Caco-2 (cell line): ENCODE measurements at regions not wholly inside any gene's neighbourhood (a gene's known extent, or its start where the extent isn't known, plus 50 kb on each side); places are given as distances from the start of the nearest gene placed in this dataset.

Experiments
- BruUV-seq: library from RNA; stranded (reverse); fragments of 400-500 nt; replicated peaks from 2 replicates; lab custom pipeline; 2021; lab: Mats Ljungman, UMichigan
- CTCF ChIA-PET: fragments of 300-600 bp; sonication (Branson Sonifier 250); formaldehyde crosslinking; loops from one replicate; lab custom pipeline; 2022; ENCODE audit warnings: antibody characterized with exemption; lab: Charles Lee
- POLR2A ChIA-PET: fragments of 300-600 bp; sonication (Branson Sonifier 250); formaldehyde crosslinking; loops from one replicate; lab custom pipeline; 2022; ENCODE audit warnings: antibody characterized with exemption; lab: Charles Lee
- DNase-seq, 2 experiments: peaks; one replicate each; pipeline versions ENCODE4 v3.0.0 to v3.0.0-alpha.2; 2020 to 2022
- H3K27me3 ChIP-seq: replicated peaks from 2 replicates; pipeline ENCODE4 v1.6.0; 2011; ENCODE audit warnings: low read length; ENCODE audit not compliant: control insufficient read depth, insufficient read depth
- H3K36me3 ChIP-seq: 2 replicates; pipeline ENCODE4 v1.5.1; 2011; ENCODE audit warnings: low read length; ENCODE audit not compliant: control insufficient read depth, insufficient read depth
- H3K4me1 ChIP-seq: fragments of 250-450 bp; sonication (Bioruptor Pico); 2 replicates; pipeline ENCODE4 v1.5.1; 2020; ENCODE audit warnings: mild to moderate bottlenecking
- H3K4me3 ChIP-seq: 2 replicates; pipeline ENCODE4 v1.5.1; 2011; ENCODE audit warnings: low read depth, mild to moderate bottlenecking, control low read depth, low read length
- H3K9me3 ChIP-seq: fragments of 250-450 bp; sonication (Bioruptor Pico); 2 replicates; pipeline ENCODE4 v1.5.1; 2020; ENCODE audit warnings: mild to moderate bottlenecking, moderate library complexity
- H3K27ac Mint-ChIP-seq: one replicate; pipeline ENCODE4 v1.8.0; 2022; ENCODE audit warnings: mixed read lengths; ENCODE audit not compliant: unreplicated experiment
- H3K27me3 Mint-ChIP-seq: one replicate; pipeline ENCODE4 v1.8.0; 2022; ENCODE audit warnings: mixed read lengths; ENCODE audit not compliant: insufficient read depth, unreplicated experiment
- H3K36me3 Mint-ChIP-seq: one replicate; pipeline ENCODE4 v1.8.0; 2022; ENCODE audit warnings: mild to moderate bottlenecking, mixed read lengths; ENCODE audit not compliant: insufficient read depth, unreplicated experiment
- H3K4me1 Mint-ChIP-seq: one replicate; pipeline ENCODE4 v1.8.0; 2022; ENCODE audit warnings: low read depth, mixed read lengths; ENCODE audit not compliant: unreplicated experiment
- H3K4me3 Mint-ChIP-seq: one replicate; pipeline ENCODE4 v1.8.0; 2022; ENCODE audit warnings: mild to moderate bottlenecking, moderate library complexity, mixed read lengths; ENCODE audit not compliant: unreplicated experiment
- H3K9me3 Mint-ChIP-seq: one replicate; pipeline ENCODE4 v1.8.0; 2022; ENCODE audit warnings: mixed read lengths; ENCODE audit not compliant: unreplicated experiment
- CTCF ChIP-seq, 2 experiments: fragments of 200-600 bp in 1 of 2; IDR thresholded peaks; 1 replicate in 1 of 2; 2 replicates in 1 of 2; pipeline versions ENCODE4 v1.5.1 to v1.8.0; 2011 to 2022; ENCODE audit warnings: antibody characterized with exemption in 1 of 2, control low read depth in 1 of 2, inconsistent platforms in 1 of 2, low read depth in 1 of 2, low read length in 1 of 2, mild to moderate bottlenecking in 1 of 2, moderate library complexity in 1 of 2; ENCODE audit not compliant: insufficient read depth in 1 of 2, severe bottlenecking in 1 of 2, unreplicated experiment in 1 of 2
- intact Hi-C: fragments of 100-400 bp; cut with micrococcal nuclease; formaldehyde crosslinking; loops from one replicate; pipeline ENCODE4 v1.10.0; 2022; ENCODE audit not compliant: unreplicated experiment

GRCh38 chr2:9772035-9772998 lies 71.0 kb upstream of the TAF1B start:
- H3K36me3 ChIP-seq = no peaks in the 10 kb centered on the region
- H3K4me3 ChIP-seq = no peak overlapping the region
- CTCF ChIA-PET = interaction anchor here (0.5 to 2.8 kb wide), 3 partner anchors 28 to 296 kb away, joined by 3 to 21 read pairs (median 4); partner anchors contain the start of gene TAF1B
- H3K4me1 ChIP-seq = 0 out of 2 replicates have a peak, but pooled peaks cover 2% of the 10 kb centered on the region
- Mint-ChIP-seq H3K4me3 (no peak overlapping the region), H3K9me3 (no peaks in the 10 kb centered on the region), H3K36me3 (no peaks in the 10 kb centered on the region), H3K4me1 (peaks cover 7% of the 10 kb centered on the region), H3K27me3 (no peaks in the 10 kb centered on the region), H3K27ac (no peak overlapping the region)
- no peak for DNase-seq
- intact Hi-C loops = no loop called here
- no peaks in the 10 kb centered on the region for H3K27me3 ChIP-seq
- H3K9me3 ChIP-seq = no peaks in the 10 kb centered on the region
- BruUV-seq = no TSS peak
- TF ChIP-seq CTCF (IDR thresholded peaks at IDR 0.05; ENCODE audit: insufficient read depth in 1 of 2, low read depth in 1 of 2, low read length in 1 of 2, severe bottlenecking in 1 of 2, unreplicated experiment in 1 of 2) = no peak
- POLR2A ChIA-PET = no interaction called here

- ChIA-PET CTCF (interaction anchor here (0.5 to 0.9 kb wide), 2 partner anchors 70 to 295 kb away, joined by 3 to 4 read pairs; partner anchors contain the start of gene TAF1B), POLR2A (no interaction called here)
- BruUV-seq = no TSS peak
- no peaks in the 10 kb centered on the region for H3K27me3 Mint-ChIP-seq
- intact Hi-C loops = no loop called here
- H3K4me1 Mint-ChIP-seq = peaks cover 7% of the 10 kb centered on the region
- no peak overlapping the region for H3K4me3 Mint-ChIP-seq
- DNase-seq = no peak
- no peaks in the 10 kb centered on the region for H3K9me3 Mint-ChIP-seq
- Histone ChIP-seq H3K4me1 (0 out of 2 replicates have a peak, but pooled peaks cover 2% of the 10 kb centered on the region), H3K9me3 (no peaks in the 10 kb centered on the region), H3K27me3 (no peaks in the 10 kb centered on the region), H3K36me3 (no peaks in the 10 kb centered on the region), H3K4me3 (no peak overlapping the region)
- H3K27ac Mint-ChIP-seq = no peak overlapping the region
- no peak for TF ChIP-seq CTCF (IDR thresholded peaks at IDR 0.05; ENCODE audit: insufficient read depth in 1 of 2, low read depth in 1 of 2, low read length in 1 of 2, severe bottlenecking in 1 of 2, unreplicated experiment in 1 of 2)
- H3K36me3 Mint-ChIP-seq = no peaks in the 10 kb centered on the region
Measured at GRCh38 chr2:9772999-9773902, 70.0 kb upstream of the TAF1B start.

GRCh38 chr2:9773903-9774239 lies 69.4 kb upstream of the TAF1B start:
- H3K4me1 ChIP-seq = 0 out of 2 replicates have a peak, but pooled peaks cover 2% of the 10 kb centered on the region
- Mint-ChIP-seq H3K27me3 (no peaks in the 10 kb centered on the region), H3K36me3 (no peaks in the 10 kb centered on the region), H3K4me1 (peaks cover 7% of the 10 kb centered on the region), H3K9me3 (no peaks in the 10 kb centered on the region), H3K27ac (no peak overlapping the region), H3K4me3 (no peak overlapping the region)
- no peaks in the 10 kb centered on the region for H3K9me3 ChIP-seq
- H3K36me3 ChIP-seq = no peaks in the 10 kb centered on the region
- no peak for DNase-seq
- ChIA-PET POLR2A (no interaction called here), CTCF (no interaction called here)
- no peak overlapping the region for H3K4me3 ChIP-seq
- BruUV-seq = no TSS peak
- TF ChIP-seq CTCF (IDR thresholded peaks at IDR 0.05; ENCODE audit: insufficient read depth in 1 of 2, low read depth in 1 of 2, low read length in 1 of 2, severe bottlenecking in 1 of 2, unreplicated experiment in 1 of 2) = no peak
- H3K27me3 ChIP-seq = no peaks in the 10 kb centered on the region
- intact Hi-C loops = no loop called here
